Colonic mucosa (tissue), 4 donors: ENCODE measurements at regions not wholly inside any gene's neighbourhood (a gene's known extent, or its start where the extent isn't known, plus 50 kb on each side); places are given as distances from the start of the nearest gene placed in this dataset.

ENCODE experiments used
- DNase-seq: peaks from one replicate; pipeline ENCODE4 v3.0.0-alpha.2; 2020
- H3K27ac ChIP-seq: fragments of 200-600 bp; one replicate; pipeline ENCODE4 v1.8.0; 2021
- H3K27me3 ChIP-seq: fragments of 200-600 bp; one replicate; pipeline ENCODE4 v1.8.0; 2021
- H3K36me3 ChIP-seq: fragments of 200-600 bp; one replicate; pipeline ENCODE4 v1.8.0; 2021
- H3K4me1 ChIP-seq: fragments of 200-600 bp; one replicate; pipeline ENCODE4 v1.8.0; 2021; ENCODE audit warnings: mild to moderate bottlenecking
- H3K4me3 ChIP-seq: fragments of 200-600 bp; one replicate; pipeline ENCODE4 v1.8.0; 2021
- H3K9ac ChIP-seq, 2 donors: one replicate each; pipeline ENCODE4 v1.7.0; 2013; ENCODE audit warnings: control low read depth in 2 of 2, low read depth in 2 of 2, low read length in 2 of 2
- H3K9me3 ChIP-seq: fragments of 200-600 bp; one replicate; pipeline ENCODE4 v1.8.0; 2021
- intact Hi-C: fragments of 100-400 bp; cut with DNase I; formaldehyde crosslinking; loops from one replicate; pipeline ENCODE4 v1.14.1; 2022
- TF ChIP-seq, protein P1 (sequence below): fragments of 200-600 bp; IDR thresholded peaks from one replicate; pipeline ENCODE4 v1.8.0; 2022; ENCODE audit warnings: antibody characterized with exemption, mild to moderate bottlenecking
- donor health status: healthy.
- donor health status: DM: no; HTN: no; CAD: no.
- donor health status: DM: no; HTN: no; CAD: no.

DNA sequence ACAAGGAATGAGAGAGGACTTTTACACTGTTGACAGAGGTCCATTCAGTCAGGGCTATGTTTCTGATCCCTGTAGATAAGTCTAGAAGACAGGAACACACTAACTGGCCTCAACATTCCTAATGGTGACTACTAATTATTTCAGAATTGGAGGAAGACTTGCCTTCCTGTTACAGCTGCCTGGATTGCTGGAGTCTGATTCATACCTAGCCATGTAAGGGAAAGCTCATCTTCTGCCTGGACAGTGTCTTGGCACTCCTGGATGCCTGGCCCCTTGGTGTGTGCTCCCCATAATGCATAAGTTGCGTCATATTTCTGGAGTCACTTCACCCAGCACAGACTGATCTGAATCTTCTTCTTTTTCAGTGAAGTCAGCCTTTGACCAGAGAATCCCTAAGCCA, 326.0 kb upstream of the RUNX1 start:
- Histone ChIP-seq H3K9me3 (no peaks in the 10 kb centered on the region), H3K4me1 (no peaks in the 10 kb centered on the region), H3K4me3 (no peak overlapping the region), H3K27ac (no peak overlapping the region), H3K9ac (no peak overlapping the region), H3K27me3 (no peaks in the 10 kb centered on the region), H3K36me3 (no peaks in the 10 kb centered on the region)
- intact Hi-C loops = loop anchor here (10.0 kb wide), 1 partner anchor 60 kb away; no protein-coding TSS in a partner anchor
- DNase-seq = no peak
- TF ChIP-seq, protein P1, sequence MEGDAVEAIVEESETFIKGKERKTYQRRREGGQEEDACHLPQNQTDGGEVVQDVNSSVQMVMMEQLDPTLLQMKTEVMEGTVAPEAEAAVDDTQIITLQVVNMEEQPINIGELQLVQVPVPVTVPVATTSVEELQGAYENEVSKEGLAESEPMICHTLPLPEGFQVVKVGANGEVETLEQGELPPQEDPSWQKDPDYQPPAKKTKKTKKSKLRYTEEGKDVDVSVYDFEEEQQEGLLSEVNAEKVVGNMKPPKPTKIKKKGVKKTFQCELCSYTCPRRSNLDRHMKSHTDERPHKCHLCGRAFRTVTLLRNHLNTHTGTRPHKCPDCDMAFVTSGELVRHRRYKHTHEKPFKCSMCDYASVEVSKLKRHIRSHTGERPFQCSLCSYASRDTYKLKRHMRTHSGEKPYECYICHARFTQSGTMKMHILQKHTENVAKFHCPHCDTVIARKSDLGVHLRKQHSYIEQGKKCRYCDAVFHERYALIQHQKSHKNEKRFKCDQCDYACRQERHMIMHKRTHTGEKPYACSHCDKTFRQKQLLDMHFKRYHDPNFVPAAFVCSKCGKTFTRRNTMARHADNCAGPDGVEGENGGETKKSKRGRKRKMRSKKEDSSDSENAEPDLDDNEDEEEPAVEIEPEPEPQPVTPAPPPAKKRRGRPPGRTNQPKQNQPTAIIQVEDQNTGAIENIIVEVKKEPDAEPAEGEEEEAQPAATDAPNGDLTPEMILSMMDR = no peak

DNA sequence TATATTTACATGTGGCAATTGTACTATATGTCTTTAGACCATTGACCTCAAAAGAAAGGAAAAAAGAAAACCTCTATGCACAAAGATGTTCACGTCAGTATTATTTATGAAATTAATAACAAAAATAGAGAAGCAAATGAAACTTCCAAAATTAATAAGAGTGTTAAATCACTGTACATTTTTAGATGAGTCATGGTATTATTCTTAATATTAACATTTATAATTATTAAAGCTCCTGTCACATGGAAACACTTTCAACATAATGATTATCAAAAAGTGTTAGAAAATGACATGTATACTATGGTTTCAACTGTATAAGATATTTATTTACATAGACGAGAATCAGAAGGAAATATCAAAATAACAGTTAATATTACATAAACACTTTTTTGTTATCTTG, 324.9 kb upstream of the RUNX1 start:
- Histone ChIP-seq H3K27me3 (no peaks in the 10 kb centered on the region), H3K4me1 (no peaks in the 10 kb centered on the region), H3K4me3 (no peak overlapping the region), H3K9ac (no peak overlapping the region), H3K9me3 (no peaks in the 10 kb centered on the region), H3K36me3 (no peaks in the 10 kb centered on the region), H3K27ac (no peak overlapping the region)
- no peak for DNase-seq
- TF ChIP-seq, protein P1 = no peak
- intact Hi-C loops = loop anchor here (10.0 kb wide), 1 partner anchor 59 kb away; no protein-coding TSS in a partner anchor

DNA sequence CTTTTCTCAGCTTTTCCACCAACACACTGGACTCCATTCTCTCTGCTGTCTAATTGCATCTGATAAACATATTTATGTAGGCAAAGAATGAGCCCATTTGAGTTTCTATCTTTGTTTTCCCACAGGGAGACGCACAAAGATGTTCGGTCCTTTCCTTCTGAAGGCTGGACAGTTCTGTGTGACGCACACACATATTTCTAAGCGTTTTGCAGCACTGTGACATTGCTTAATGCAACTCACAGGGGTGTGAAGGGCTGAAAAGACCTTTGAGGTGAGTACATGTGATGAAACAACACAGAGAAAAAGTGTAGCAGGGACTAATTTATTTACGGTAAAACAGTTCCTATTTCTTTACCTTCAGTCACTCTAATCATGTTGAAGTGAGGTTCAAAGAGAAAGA, 323.1 kb upstream of the RUNX1 start:
- no peak overlapping the region for H3K27ac ChIP-seq
- H3K9me3 ChIP-seq = no peaks in the 10 kb centered on the region
- intact Hi-C loops = loop anchor here (10.0 kb wide), 1 partner anchor 57 kb away; no protein-coding TSS in a partner anchor
- no peaks in the 10 kb centered on the region for H3K36me3 ChIP-seq
- no peak overlapping the region for H3K9ac ChIP-seq
- no peak overlapping the region for H3K4me3 ChIP-seq
- no peaks in the 10 kb centered on the region for H3K4me1 ChIP-seq
- TF ChIP-seq, protein P1 = no peak
- no peaks in the 10 kb centered on the region for H3K27me3 ChIP-seq
- no peak for DNase-seq

DNA sequence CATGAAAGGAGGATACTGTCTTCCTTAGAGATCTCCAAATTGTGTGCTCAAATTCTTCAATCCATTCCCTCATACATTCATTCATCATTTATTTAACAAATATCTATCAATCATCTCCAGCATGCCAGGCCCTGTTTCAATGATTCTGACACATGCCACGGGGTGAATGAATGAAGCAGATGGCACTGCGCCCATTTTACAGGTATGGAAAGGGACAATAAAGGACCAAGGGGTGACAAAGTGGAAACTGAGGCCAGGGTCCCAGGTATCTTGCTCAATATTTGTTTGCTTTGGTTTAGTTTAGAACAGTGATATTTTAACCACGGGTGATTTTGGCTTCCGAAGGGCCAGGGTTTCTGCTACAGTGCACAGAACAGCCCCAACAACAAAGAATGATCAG, 321.6 kb upstream of the RUNX1 start:
- DNase-seq = no peak
- no peaks in the 10 kb centered on the region for H3K27me3 ChIP-seq
- intact Hi-C loops = loop anchor here (10.0 kb wide), 1 partner anchor 56 kb away; no protein-coding TSS in a partner anchor
- H3K9me3 ChIP-seq = no peaks in the 10 kb centered on the region
- H3K27ac ChIP-seq = no peak overlapping the region
- no peaks in the 10 kb centered on the region for H3K4me1 ChIP-seq
- no peak overlapping the region for H3K9ac ChIP-seq
- no peaks in the 10 kb centered on the region for H3K36me3 ChIP-seq
- TF ChIP-seq, protein P1 = no peak
- no peak overlapping the region for H3K4me3 ChIP-seq

DNA sequence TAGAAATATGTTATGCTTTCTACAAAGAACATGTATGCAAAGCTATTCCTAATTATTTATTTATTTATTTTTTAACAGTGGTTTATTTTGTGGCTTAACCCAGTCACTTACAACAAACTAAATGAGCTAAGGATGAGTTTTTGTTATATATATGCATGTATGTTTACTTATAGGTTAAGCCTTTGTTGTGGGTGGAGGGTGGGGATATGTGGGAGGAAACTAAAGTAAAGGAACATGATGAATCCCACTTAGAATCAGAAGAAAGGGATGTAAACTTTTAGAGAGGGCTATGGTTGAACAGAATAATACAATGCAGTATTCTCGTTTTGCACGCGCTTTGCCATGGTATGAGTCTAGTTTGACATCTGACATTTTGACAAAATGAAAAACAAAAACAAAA, 321.0 kb upstream of the RUNX1 start:
- intact Hi-C loops = loop anchor here (10.0 kb wide), 1 partner anchor 55 kb away; no protein-coding TSS in a partner anchor

More for the DNA sequence above, 321.0 kb upstream of the RUNX1 start:
- DNase-seq = no peak
- no peaks in the 10 kb centered on the region for H3K36me3 ChIP-seq
- H3K9me3 ChIP-seq = no peaks in the 10 kb centered on the region
- TF ChIP-seq, protein P1 = no peak
- no peaks in the 10 kb centered on the region for H3K27me3 ChIP-seq
- no peak overlapping the region for H3K9ac ChIP-seq
- no peak overlapping the region for H3K4me3 ChIP-seq
- no peak overlapping the region for H3K27ac ChIP-seq
- no peaks in the 10 kb centered on the region for H3K4me1 ChIP-seq
